IMR-90 (cell line): ENCODE measurements at regions not wholly inside any gene's neighbourhood (a gene's known extent, or its start where the extent isn't known, plus 50 kb on each side); places are given as distances from the start of the nearest gene placed in this dataset.

ENCODE experiments used
- ATAC-seq: fragments of 200-7000 bp; cut with Tn5 transposase; 2 replicates; pipeline ENCODE4 v1.9.1; 2020; ENCODE audit warnings: low read depth, mild to moderate bottlenecking, moderate library complexity
- BruUV-seq: library from RNA; stranded (reverse); fragments of 400-500 nt; replicated peaks from 2 replicates; lab custom pipeline; 2021; lab: Mats Ljungman, UMichigan
- CTCF ChIA-PET: fragments of 300-600 bp; formaldehyde crosslinking; extraction: SDS; loops from one replicate; lab custom pipeline; 2021; ENCODE audit warnings: antibody characterized with exemption; lab: Yijun Ruan, JAX
- POLR2A ChIA-PET: fragments of 300-600 bp; sonication (Branson Sonifier 250); formaldehyde crosslinking; loops from one replicate; lab custom pipeline; 2022; ENCODE audit warnings: antibody characterized with exemption; ENCODE audit not compliant: unreplicated experiment; lab: Charles Lee
- DNase-seq: peaks from one replicate; pipeline ENCODE4 v3.0.0; 2013
- H2AFZ ChIP-seq: replicated peaks from 2 replicates; pipeline ENCODE3; 2013; ENCODE audit warnings: low read length, mild to moderate bottlenecking; ENCODE audit not compliant: poor library complexity
- H2AK5ac ChIP-seq: 2 replicates; pipeline ENCODE4 v1.6.1; 2013; ENCODE audit warnings: low read depth, low read length, inconsistent platforms
- H2AK9ac ChIP-seq: replicated peaks from 2 replicates; pipeline ENCODE3; 2013; ENCODE audit warnings: mild to moderate bottlenecking, low read depth, low read length, moderate library complexity; ENCODE audit not compliant: poor library complexity
- H2BK120ac ChIP-seq: 2 replicates; pipeline ENCODE4 v1.6.1; 2013; ENCODE audit warnings: low read depth, low read length, inconsistent platforms
- H2BK15ac ChIP-seq: 3 replicates; pipeline ENCODE4 v1.6.1; 2013; ENCODE audit warnings: low read depth, low read length, inconsistent platforms
- H2BK20ac ChIP-seq: 2 replicates; pipeline ENCODE4 v1.6.1; 2013; ENCODE audit warnings: low read depth, mild to moderate bottlenecking, inconsistent platforms, low read length, moderate library complexity
- H2BK5ac ChIP-seq: 2 replicates; pipeline ENCODE4 v1.6.1; 2013; ENCODE audit warnings: mild to moderate bottlenecking, low read depth, low read length, inconsistent platforms; ENCODE audit not compliant: poor library complexity, severe bottlenecking
- H3K14ac ChIP-seq: replicated peaks from 2 replicates; pipeline ENCODE4 v1.6.1; 2013; ENCODE audit warnings: low read depth, low read length, inconsistent platforms
- H3K18ac ChIP-seq: 2 replicates; pipeline ENCODE4 v1.6.1; 2013; ENCODE audit warnings: low read depth, low read length, control low read depth
- H3K23ac ChIP-seq: 2 replicates; pipeline ENCODE4 v1.6.1; 2013; ENCODE audit warnings: low read depth, low read length, inconsistent platforms
- H3K27ac ChIP-seq: 2 replicates; pipeline ENCODE4 v1.5.1; 2013; ENCODE audit warnings: mild to moderate bottlenecking, control low read depth, low read length; ENCODE audit not compliant: insufficient read depth
- H3K27me3 ChIP-seq: 2 replicates; pipeline ENCODE4 v1.6.1; 2013; ENCODE audit warnings: low read length; ENCODE audit not compliant: control insufficient read depth, insufficient read depth
- H3K36me3 ChIP-seq: 2 replicates; pipeline ENCODE4 v1.6.1; 2013; ENCODE audit warnings: low read length, mixed read lengths; ENCODE audit not compliant: control insufficient read depth, insufficient read depth
- H3K4ac ChIP-seq: 2 replicates; pipeline ENCODE4 v1.6.1; 2013; ENCODE audit warnings: low read depth, low read length, inconsistent platforms
- H3K4me1 ChIP-seq: 2 replicates; pipeline ENCODE4 v1.6.1; 2013; ENCODE audit warnings: low read length, mixed read lengths; ENCODE audit not compliant: control insufficient read depth, insufficient read depth
- H3K4me2 ChIP-seq: 2 replicates; pipeline ENCODE4 v1.6.1; 2013; ENCODE audit warnings: low read depth, mild to moderate bottlenecking, control low read depth, low read length, moderate library complexity
- H3K4me3 ChIP-seq: 2 replicates; pipeline ENCODE4 v1.5.1; 2013; ENCODE audit warnings: low read depth, mild to moderate bottlenecking, control low read depth, low read length, moderate library complexity; ENCODE audit not compliant: insufficient read depth
- H3K56ac ChIP-seq: 2 replicates; pipeline ENCODE4 v1.6.1; 2013; ENCODE audit warnings: low read length, inconsistent platforms; ENCODE audit not compliant: insufficient read depth; ENCODE audit errors: extremely low read depth
- H3K79me1 ChIP-seq, 2 experiments: 2 replicates each; pipeline ENCODE4 v1.6.1; 2013; ENCODE audit warnings: low read length in 2 of 2, inconsistent platforms in 1 of 2, low read depth in 1 of 2
- H3K9ac ChIP-seq: 2 replicates; pipeline ENCODE4 v1.6.1; 2013; ENCODE audit warnings: low read depth, low read length, control low read depth
- H3K9me1 ChIP-seq: 2 replicates; pipeline ENCODE4 v1.6.1; 2013; ENCODE audit warnings: low read length, inconsistent platforms; ENCODE audit not compliant: insufficient read depth
- H3K9me3 ChIP-seq: 2 replicates; pipeline ENCODE4 v1.6.1; 2013; ENCODE audit warnings: low read length; ENCODE audit not compliant: control insufficient read depth, insufficient read depth
- H4K20me1 ChIP-seq: 2 replicates; pipeline ENCODE4 v1.6.1; 2013; ENCODE audit warnings: low read length, inconsistent platforms; ENCODE audit not compliant: insufficient read depth
- H4K5ac ChIP-seq: 2 replicates; pipeline ENCODE4 v1.6.1; 2013; ENCODE audit warnings: mild to moderate bottlenecking, low read depth, low read length, control low read depth
- H4K8ac ChIP-seq, 2 experiments: 2 replicates each; pipeline ENCODE4 v1.6.1; 2013; ENCODE audit warnings: low read depth in 2 of 2, low read length in 2 of 2, control low read depth in 1 of 2, inconsistent platforms in 1 of 2
- H4K91ac ChIP-seq: 2 replicates; pipeline ENCODE4 v1.6.1; 2013; ENCODE audit warnings: low read depth, low read length, inconsistent platforms; ENCODE audit not compliant: insufficient read depth
- CHD1 ChIP-seq: IDR thresholded peaks from 2 replicates; pipeline ENCODE4 v1.6.1; 2012; ENCODE audit warnings: low read depth, low read length, improper control_type of control experiment
- CTCF ChIP-seq: conservative IDR thresholded peaks from 2 replicates; pipeline ENCODE4 v1.5.1; 2012; ENCODE audit warnings: mild to moderate bottlenecking, low read depth, low read length, improper control_type of control experiment
- MAZ ChIP-seq: IDR thresholded peaks from 2 replicates; pipeline ENCODE4 v1.6.1; 2012; ENCODE audit warnings: low read depth, mild to moderate bottlenecking, low read length, improper control_type of control experiment, moderate library complexity, borderline replicate concordance
- MXI1 ChIP-seq: IDR thresholded peaks from 2 replicates; pipeline ENCODE4 v1.6.1; 2012; ENCODE audit warnings: low read depth, mild to moderate bottlenecking, low read length, moderate library complexity, borderline replicate concordance
- POLR2A ChIP-seq: IDR thresholded peaks from 2 replicates; pipeline ENCODE4 v1.6.1; 2012; ENCODE audit warnings: mild to moderate bottlenecking, low read depth, low read length
- RCOR1 ChIP-seq: IDR thresholded peaks from 2 replicates; pipeline ENCODE4 v1.6.1; 2012; ENCODE audit warnings: mild to moderate bottlenecking, low read length, improper control_type of control experiment; ENCODE audit not compliant: insufficient replicate concordance
- WGBS, 2 experiments: methylation state at CpG; one replicate each; pipeline versions ENCODE4 v1.1.5 to v1.1.7; 2013; ENCODE audit warnings: missing lambda C conversion rate in 2 of 2; ENCODE audit not compliant: insufficient read length in 1 of 2; ENCODE audit errors: extremely low coverage in 2 of 2; 5-methylcytosine and 5-hydroxymethylcytosine counted together
- dilution Hi-C: fragments of 300-500 bp; cut with HindIII; formaldehyde crosslinking; loops from one replicate; pipeline ENCODE4 v1.14.3; 2018; ENCODE audit warnings: low sequenced_read_pairs; ENCODE audit not compliant: unreplicated experiment
- in situ Hi-C: fragments of 300-500 bp; cut with MboI; formaldehyde crosslinking; loops from 3 replicates; pipeline ENCODE4 v1.14.3; 2019; ENCODE audit warnings: low sequenced_read_pairs, inconsistent platforms, mixed read lengths
- intact Hi-C: fragments of 100-400 bp; cut with micrococcal nuclease; formaldehyde crosslinking; loops from 2 replicates; pipeline ENCODE4 v1.10.0; 2022

DNA sequence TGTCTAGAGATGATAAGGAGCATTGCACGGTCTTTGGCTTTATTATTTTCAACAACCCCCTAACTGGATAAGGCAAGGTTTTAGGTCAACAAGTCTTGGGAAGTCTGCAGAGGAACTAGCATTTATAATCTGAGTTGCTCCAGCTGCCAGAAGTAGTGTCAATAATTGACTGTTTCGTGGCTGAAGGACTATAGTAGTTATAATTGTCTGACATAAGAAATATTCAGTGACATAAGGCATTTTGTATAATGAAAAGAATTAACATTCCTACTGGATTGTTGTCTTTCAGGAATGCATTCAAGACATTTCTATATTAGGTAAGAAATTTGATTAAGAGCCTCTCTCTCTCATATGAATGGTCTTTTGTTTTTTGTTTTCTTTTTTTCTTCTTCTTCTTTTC, 136.9 kb upstream of the SGK1 start:
- no peak overlapping the region for H3K4me2 ChIP-seq
- H3K4me1 ChIP-seq: peaks cover 5% of the 10 kb centered on the region
- no peak overlapping the region for H3K27ac ChIP-seq
- in situ Hi-C loops: no loop called here
- no peaks in the 10 kb centered on the region for H3K27me3 ChIP-seq
- no peak overlapping the region for H2AFZ ChIP-seq
- peak overlapping the region; percentile 70 to 84; a peak in 2 of 4 replicates for H4K8ac ChIP-seq
- peak overlapping the region; percentile 65; the same call in 1 of the 2 replicates for H2BK120ac ChIP-seq
- dilution Hi-C loops: no loop called here
- no peaks in the 10 kb centered on the region for H3K36me3 ChIP-seq
- ChIA-PET POLR2A (no interaction called here), CTCF (no interaction called here)
- no peak overlapping the region for H3K56ac ChIP-seq
- peak overlapping the region; percentile 72; the same call in 1 of the 3 replicates for H2BK15ac ChIP-seq
- H4K91ac ChIP-seq: peak overlapping the region; percentile 70; the same call in 1 of the 2 replicates
- ATAC-seq (peak; percentile 37; the same call in 1 of the 2 replicates), DNase-seq (peak; percentile 49)
- no peak overlapping the region for H3K9ac ChIP-seq
- H4K20me1 ChIP-seq: no peaks in the 10 kb centered on the region
- BruUV-seq: no TSS peak
- peak overlapping the region; percentile 73; the same call in 1 of the 2 replicates for H3K18ac ChIP-seq
- peak overlapping the region; percentile 55 for H2BK5ac ChIP-seq
- H3K4ac ChIP-seq: 0 out of 2 replicates have a peak overlapping the region, but pooled peaks have one; percentile 32
- peak overlapping the region; percentile 82; the same call in 1 of the 2 replicates for H2BK20ac ChIP-seq
- H3K4me3 ChIP-seq: no peak overlapping the region
- H4K5ac ChIP-seq: peak overlapping the region; percentile 67; the same call in 1 of the 2 replicates
- no CpG with 5 or more reads among the region's 2 CpGs for WGBS, 2 experiments
- H3K23ac ChIP-seq: no peak overlapping the region
- peaks cover 5% of the 10 kb centered on the region; the same call in 1 of the 2 replicates for H3K9me1 ChIP-seq
- no peak overlapping the region for H3K14ac ChIP-seq
- no peaks in the 10 kb centered on the region for H3K79me1 ChIP-seq
- intact Hi-C loops: no loop called here
- H3K9me3 ChIP-seq: no peaks in the 10 kb centered on the region
- TF ChIP-seq MXI1 (no peak), MAZ (no peak), POLR2A (no peak), RCOR1 (no peak), CTCF (no peak), CHD1 (no peak)
- no peak overlapping the region for H2AK5ac ChIP-seq
- H2AK9ac ChIP-seq: no peak overlapping the region
